ENCODE measurements at regions not wholly inside any gene's neighbourhood (a gene's known extent, or its start where the extent isn't known, plus 50 kb on each side); places are given as distances from the start of the nearest gene placed in this dataset.
"Not testable (repeated sequence)": the region's sequence is repeated elsewhere in the genome, so short reads cannot be mapped to it uniquely, and the experiment has no call there.

- no peaks in the 10 kb centered on the region for H3K9me3 ChIP-seq
- TF ChIP-seq, protein P1, sequence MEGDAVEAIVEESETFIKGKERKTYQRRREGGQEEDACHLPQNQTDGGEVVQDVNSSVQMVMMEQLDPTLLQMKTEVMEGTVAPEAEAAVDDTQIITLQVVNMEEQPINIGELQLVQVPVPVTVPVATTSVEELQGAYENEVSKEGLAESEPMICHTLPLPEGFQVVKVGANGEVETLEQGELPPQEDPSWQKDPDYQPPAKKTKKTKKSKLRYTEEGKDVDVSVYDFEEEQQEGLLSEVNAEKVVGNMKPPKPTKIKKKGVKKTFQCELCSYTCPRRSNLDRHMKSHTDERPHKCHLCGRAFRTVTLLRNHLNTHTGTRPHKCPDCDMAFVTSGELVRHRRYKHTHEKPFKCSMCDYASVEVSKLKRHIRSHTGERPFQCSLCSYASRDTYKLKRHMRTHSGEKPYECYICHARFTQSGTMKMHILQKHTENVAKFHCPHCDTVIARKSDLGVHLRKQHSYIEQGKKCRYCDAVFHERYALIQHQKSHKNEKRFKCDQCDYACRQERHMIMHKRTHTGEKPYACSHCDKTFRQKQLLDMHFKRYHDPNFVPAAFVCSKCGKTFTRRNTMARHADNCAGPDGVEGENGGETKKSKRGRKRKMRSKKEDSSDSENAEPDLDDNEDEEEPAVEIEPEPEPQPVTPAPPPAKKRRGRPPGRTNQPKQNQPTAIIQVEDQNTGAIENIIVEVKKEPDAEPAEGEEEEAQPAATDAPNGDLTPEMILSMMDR (IDR thresholded peaks at IDR 0.05): no peak
- no peaks in the 10 kb centered on the region for H3K27me3 ChIP-seq
- H3K36me3 ChIP-seq: no peaks in the 10 kb centered on the region
- no peak overlapping the region for H3K27ac ChIP-seq
- no peak overlapping the region for H3K4me3 ChIP-seq (ENCODE audit: low read depth in 1 of 2, low read length in 1 of 2)
- peaks cover 9 to 10% of the 10 kb centered on the region in 2 experiments for H3K4me1 ChIP-seq (ENCODE audit: control insufficient read depth in 1 of 2, insufficient read depth in 1 of 2, low read depth in 1 of 2, low read length in 1 of 2)
These were observed 128.3 kb downstream of the GOSR1 start for GRCh38 chr17:30605523-30605922.

DNA sequence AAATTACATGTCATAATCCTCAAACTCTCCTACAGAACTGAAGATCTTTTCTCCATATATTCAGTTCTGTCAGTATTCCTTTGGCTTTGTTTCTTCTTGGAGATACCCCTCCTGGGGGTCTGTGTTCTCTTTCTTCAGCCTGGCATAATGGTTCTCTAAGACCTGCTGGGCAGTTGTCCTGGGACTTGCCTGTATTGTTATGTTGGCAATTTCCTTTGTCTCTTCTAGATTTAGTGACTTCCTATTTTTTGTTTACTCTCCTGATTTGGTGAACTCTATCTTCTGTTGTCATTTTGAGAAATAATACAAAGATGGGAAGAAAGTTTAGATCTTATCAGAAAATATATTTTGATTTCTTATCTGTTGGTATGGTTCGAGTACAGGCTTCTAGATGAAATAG is 127.8 kb downstream of the GOSR1 start:
- Histone ChIP-seq H3K4me3 (ENCODE audit: low read depth in 1 of 2, low read length in 1 of 2) (no peak overlapping the region), H3K27ac (no peak overlapping the region), H3K9me3 (no peaks in the 10 kb centered on the region), H3K27me3 (no peaks in the 10 kb centered on the region), H3K36me3 (no peaks in the 10 kb centered on the region), H3K4me1 (ENCODE audit: control insufficient read depth in 1 of 2, insufficient read depth in 1 of 2, low read depth in 1 of 2, low read length in 1 of 2) (peaks cover 10 to 11% of the 10 kb centered on the region in 2 experiments)
- TF ChIP-seq, protein P1 (IDR thresholded peaks at IDR 0.05): no peak

DNA sequence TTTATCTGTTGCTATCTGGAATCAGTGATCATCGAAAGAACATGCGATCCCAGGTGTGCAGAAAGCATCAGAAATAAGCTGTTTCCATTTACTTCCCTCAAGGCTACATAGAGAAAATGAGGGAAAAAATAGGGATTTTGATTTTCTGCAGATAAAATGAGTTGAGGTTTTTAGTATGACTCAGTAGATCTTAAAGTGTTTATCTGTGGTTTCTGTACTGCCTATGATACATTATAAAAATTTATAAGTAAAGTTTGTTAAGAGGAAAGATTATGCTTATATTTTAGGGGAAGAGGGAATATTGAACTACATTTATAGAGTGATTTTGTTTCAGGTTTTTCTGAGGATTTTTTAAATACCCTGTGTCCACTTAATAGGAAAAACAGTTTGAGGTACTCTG is 125.2 kb downstream of the GOSR1 start:
- not testable (repeated sequence) for H3K36me3 ChIP-seq; H3K9me3 ChIP-seq; H3K27ac ChIP-seq; H3K27me3 ChIP-seq; H3K4me3 ChIP-seq (ENCODE audit: low read depth in 1 of 2, low read length in 1 of 2)
- peaks cover 18 to 19% of the 10 kb centered on the region in 2 experiments for H3K4me1 ChIP-seq (ENCODE audit: control insufficient read depth in 1 of 2, insufficient read depth in 1 of 2, low read depth in 1 of 2, low read length in 1 of 2)

- H3K4me3 ChIP-seq (ENCODE audit: low read depth in 1 of 2, low read length in 1 of 2); H3K27ac ChIP-seq; H3K36me3 ChIP-seq; H3K9me3 ChIP-seq; H3K27me3 ChIP-seq: not testable (repeated sequence)
- H3K4me1 ChIP-seq (ENCODE audit: control insufficient read depth in 1 of 2, insufficient read depth in 1 of 2, low read depth in 1 of 2, low read length in 1 of 2): peaks cover 18 to 19% of the 10 kb centered on the region in 2 experiments
These were observed 124.8 kb downstream of the GOSR1 start for GRCh38 chr17:30601984-30602383.

DNA sequence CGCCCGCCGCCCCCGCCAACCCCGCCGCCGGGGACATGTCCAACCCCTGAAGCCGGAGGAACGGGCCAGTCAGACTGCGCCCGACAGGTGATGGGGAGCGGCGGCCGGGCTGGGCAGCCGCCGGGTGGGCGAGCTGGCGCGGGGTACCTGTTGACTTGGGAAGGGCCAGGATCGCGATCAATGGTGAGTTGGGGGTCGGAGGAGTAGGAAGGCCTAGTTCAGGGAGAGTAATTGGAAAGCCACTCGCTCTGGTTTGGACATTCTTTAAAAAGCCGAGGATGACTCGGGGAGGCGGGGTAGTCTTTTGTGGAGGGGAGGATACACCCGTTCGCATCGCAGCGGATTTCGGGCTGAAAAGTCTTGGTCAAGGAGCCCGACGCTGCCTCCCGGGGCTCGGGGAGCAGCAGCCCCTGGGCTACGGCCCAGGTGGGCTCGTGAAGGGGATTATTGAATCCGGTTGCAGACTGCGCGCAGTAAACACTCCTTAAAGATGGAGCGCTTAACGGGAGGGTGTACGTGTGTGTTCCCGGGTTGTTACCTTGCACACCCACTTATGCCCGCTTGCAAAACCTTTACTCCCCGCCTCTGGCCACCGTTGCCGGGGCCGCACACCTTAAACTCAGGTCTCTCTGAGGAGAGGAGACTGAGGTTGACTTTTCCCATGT is 123.8 kb downstream of the GOSR1 start:
- Histone ChIP-seq H3K4me3 (ENCODE audit: low read depth in 1 of 2, low read length in 1 of 2) (peak overlapping the region; percentile 79 to 88), H3K27ac (peak overlapping the region; percentile 94), H3K36me3 (no peaks in the 10 kb centered on the region), H3K27me3 (no peaks in the 10 kb centered on the region), H3K9me3 (no peaks in the 10 kb centered on the region), H3K4me1 (ENCODE audit: control insufficient read depth in 1 of 2, insufficient read depth in 1 of 2, low read depth in 1 of 2, low read length in 1 of 2) (peaks cover 18 to 19% of the 10 kb centered on the region in 2 experiments)
- TF ChIP-seq, protein P1 (IDR thresholded peaks at IDR 0.05): peak; percentile 8

DNA sequence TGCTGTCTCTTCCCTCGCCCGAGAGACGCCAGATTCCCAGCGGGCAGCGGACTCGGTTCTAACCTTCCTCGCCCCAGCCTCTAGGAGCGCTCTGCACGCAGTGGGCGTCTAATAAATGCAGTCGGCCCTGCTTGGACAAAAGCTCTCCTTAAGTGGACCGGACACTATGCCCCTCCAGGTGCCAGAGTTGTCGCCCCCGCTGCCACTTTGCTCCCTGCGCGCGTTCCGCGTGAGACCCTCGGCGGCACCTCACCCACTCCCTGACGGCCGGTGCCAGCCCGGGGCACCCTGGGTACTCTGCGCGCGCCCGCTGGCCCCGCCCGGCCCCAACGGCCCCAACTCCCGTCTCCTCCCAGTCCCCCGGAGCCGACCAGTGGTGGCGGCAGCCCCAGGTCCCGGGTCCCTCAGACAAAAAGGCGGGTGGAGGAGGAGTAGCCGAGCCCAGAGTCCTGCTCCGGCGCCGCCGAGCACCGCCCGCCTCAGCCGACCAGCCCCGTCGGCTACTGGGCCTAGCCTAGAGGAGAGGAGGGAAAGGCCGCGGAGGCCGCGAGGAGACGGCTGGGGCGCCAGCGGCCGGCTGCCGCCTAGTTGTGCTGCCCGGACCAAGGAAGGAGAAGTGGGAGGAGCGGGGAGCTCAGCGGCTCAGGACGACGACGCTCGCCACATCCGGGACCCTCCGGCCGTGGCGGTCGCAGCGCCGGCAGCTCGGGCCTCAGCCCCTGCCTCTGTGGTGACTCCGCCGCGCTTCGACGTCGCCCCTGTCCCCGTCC is 123.0 kb downstream of the GOSR1 start:
- Histone ChIP-seq H3K27me3 (no peaks in the 10 kb centered on the region), H3K36me3 (no peaks in the 10 kb centered on the region), H3K27ac (peak overlapping the region; percentile 94), H3K4me1 (ENCODE audit: control insufficient read depth in 1 of 2, insufficient read depth in 1 of 2, low read depth in 1 of 2, low read length in 1 of 2) (peaks cover 18 to 19% of the 10 kb centered on the region in 2 experiments), H3K9me3 (no peaks in the 10 kb centered on the region), H3K4me3 (ENCODE audit: low read depth in 1 of 2, low read length in 1 of 2) (peak overlapping the region; percentile 79 to 88)
- TF ChIP-seq, protein P1 (IDR thresholded peaks at IDR 0.05): no peak
